CD4-positive, alpha-beta T cell treated with Interferon alpha-2 for 1 hour (primary cell): ENCODE measurements at regions not wholly inside any gene's neighbourhood (a gene's known extent, or its start where the extent isn't known, plus 50 kb on each side); places are given as distances from the start of the nearest gene placed in this dataset.
A peak's percentile ranks its signal among the peaks of the same experiment; 100 is the strongest.

Experiments
- DNase-seq, 2 donors: peaks; one replicate each; pipeline ENCODE4 v3.0.0-alpha.2; 2020 to 2022

GRCh38 chr3:159800434-159801155, 188.0 kb upstream of the IL12A start:
- DNase-seq: no peak

- no peak for DNase-seq
Observed at GRCh38 chr3:159802864-159803263, 185.8 kb upstream of the IL12A start.

GRCh38 chr3:159803459-159803858, 185.2 kb upstream of the IL12A start:
- no peak for DNase-seq

- DNase-seq: peak; percentile 6 to 19
Observed at GRCh38 chr3:159804726-159805410, 183.8 kb upstream of the IL12A start.

GRCh38 chr3:159805411-159805772, 183.2 kb upstream of the IL12A start:
- DNase-seq: no peak

GRCh38 chr3:159806412-159806811, 182.2 kb upstream of the IL12A start:
- DNase-seq: no peak

- DNase-seq: no peak
Observed at GRCh38 chr3:159807137-159808040, 181.2 kb upstream of the IL12A start.

- DNase-seq: no peak
Observed at GRCh38 chr3:159813822-159814531, 174.7 kb upstream of the IL12A start.

- DNase-seq: no peak
Observed at GRCh38 chr3:159816512-159816911, 172.1 kb upstream of the IL12A start.

GRCh38 chr3:159817126-159817525, 171.5 kb upstream of the IL12A start:
- DNase-seq: no peak

GRCh38 chr3:159817571-159817970, 171.1 kb upstream of the IL12A start:
- DNase-seq: no peak

GRCh38 chr3:159818399-159818798, 170.2 kb upstream of the IL12A start:
- no peak for DNase-seq

- no peak for DNase-seq
Observed at GRCh38 chr3:159818997-159819500, 169.6 kb upstream of the IL12A start.

- no peak for DNase-seq
Observed at GRCh38 chr3:159819676-159820075, 169.0 kb upstream of the IL12A start.

- no peak for DNase-seq
Observed at GRCh38 chr3:159821110-159821509, 167.5 kb upstream of the IL12A start.

GRCh38 chr3:159821736-159822135, 166.9 kb upstream of the IL12A start:
- no peak for DNase-seq

- no peak for DNase-seq
Observed at GRCh38 chr3:159823780-159824179, 164.9 kb upstream of the IL12A start.

GRCh38 chr3:159824333-159824732, 164.3 kb upstream of the IL12A start:
- no peak for DNase-seq

GRCh38 chr3:159825216-159825854, 163.3 kb upstream of the IL12A start:
- DNase-seq: no peak

- DNase-seq: peak in 1 of 2 donors; percentile 9
Observed at GRCh38 chr3:159828542-159828943, 160.1 kb upstream of the IL12A start.

GRCh38 chr3:159829056-159829455, 159.6 kb upstream of the IL12A start:
- DNase-seq: no peak

GRCh38 chr3:159829539-159830227, 159.0 kb upstream of the IL12A start:
- DNase-seq: no peak
